Liver (tissue), 7 donors: ENCODE measurements at regions not wholly inside any gene's neighbourhood (a gene's known extent, or its start where the extent isn't known, plus 50 kb on each side); places are given as distances from the start of the nearest gene placed in this dataset.

ENCODE experiments used
- DNase-seq: peaks from one replicate; pipeline ENCODE4 v3.0.0-alpha.2; 2017; ENCODE audit warnings: low spot score
- H3K27ac ChIP-seq, 2 donors: one replicate each; pipeline ENCODE4 v1.7.0; 2013; ENCODE audit warnings: inconsistent platforms in 2 of 2, low read length in 2 of 2, control low read depth in 1 of 2, low read depth in 1 of 2, mild to moderate bottlenecking in 1 of 2
- H3K27me3 ChIP-seq, 4 donors: one replicate each; pipeline versions ENCODE4 v1.6.1 to v1.7.0; 2013; ENCODE audit warnings: low read length in 3 of 4, inconsistent platforms in 1 of 4, mild to moderate bottlenecking in 1 of 4, moderate library complexity in 1 of 4; ENCODE audit not compliant: control insufficient read depth in 4 of 4, insufficient read depth in 4 of 4
- H3K36me3 ChIP-seq, 4 donors: one replicate each; pipeline versions ENCODE4 v1.6.1 to v1.7.0; 2013; ENCODE audit warnings: low read length in 3 of 4, mild to moderate bottlenecking in 3 of 4, low read depth in 1 of 4, moderate library complexity in 1 of 4; ENCODE audit not compliant: control insufficient read depth in 4 of 4, insufficient read depth in 3 of 4
- H3K4me1 ChIP-seq, 4 donors: one replicate each; pipeline versions ENCODE4 v1.6.1 to v1.7.0; 2013; ENCODE audit warnings: low read length in 3 of 4, mild to moderate bottlenecking in 3 of 4, moderate library complexity in 1 of 4; ENCODE audit not compliant: control insufficient read depth in 4 of 4, insufficient read depth in 4 of 4
- H3K4me3 ChIP-seq, 3 donors: one replicate each; pipeline versions ENCODE4 v1.6.1 to v1.7.0; 2013; ENCODE audit warnings: low read length in 3 of 3, control low read depth in 1 of 3, low read depth in 1 of 3, mild to moderate bottlenecking in 1 of 3
- H3K9ac ChIP-seq, 2 donors: one replicate each; pipeline ENCODE4 v1.7.0; 2013; ENCODE audit warnings: low read length in 2 of 2, mild to moderate bottlenecking in 2 of 2, moderate library complexity in 2 of 2, control low read depth in 1 of 2, low read depth in 1 of 2
- H3K9me3 ChIP-seq, 4 donors: one replicate each; pipeline versions ENCODE4 v1.6.1 to v1.7.0; 2013; ENCODE audit warnings: low read length in 3 of 4; ENCODE audit not compliant: control insufficient read depth in 4 of 4
- ATF3 ChIP-seq: IDR thresholded peaks from 2 replicates; pipeline ENCODE4 v1.6.1; 2016; ENCODE audit warnings: antibody characterized with exemption
- EGR1 ChIP-seq, 2 donors: IDR thresholded peaks; 2 replicates each; pipeline ENCODE4 v1.6.1; 2016 to 2018; ENCODE audit warnings: antibody characterized with exemption in 2 of 2, low read depth in 2 of 2
- FOXA1 ChIP-seq: IDR thresholded peaks from 2 replicates; pipeline ENCODE4 v1.6.1; 2016; ENCODE audit warnings: antibody characterized with exemption
- FOXA2 ChIP-seq: IDR thresholded peaks from 2 replicates; pipeline ENCODE4 v1.6.1; 2016; ENCODE audit warnings: antibody characterized with exemption
- GABPA ChIP-seq, 2 donors: IDR thresholded peaks in 1 of 2; conservative IDR thresholded peaks in 1 of 2; 2 replicates each; pipeline ENCODE4 v1.6.1; 2016; ENCODE audit warnings: antibody characterized with exemption in 2 of 2, mild to moderate bottlenecking in 1 of 2, moderate library complexity in 1 of 2
- HNF4A ChIP-seq, 2 donors: conservative IDR thresholded peaks; 2 replicates each; pipeline ENCODE4 v1.6.1; 2016; ENCODE audit warnings: antibody characterized with exemption in 2 of 2, mild to moderate bottlenecking in 2 of 2
- MAX ChIP-seq: IDR thresholded peaks from 2 replicates; pipeline ENCODE4 v1.6.1; 2016; ENCODE audit warnings: antibody characterized with exemption
- RAD21 ChIP-seq, 2 donors: IDR thresholded peaks; 2 replicates each; pipeline ENCODE4 v1.6.1; 2016; ENCODE audit warnings: antibody characterized with exemption in 2 of 2, mild to moderate bottlenecking in 2 of 2
- REST ChIP-seq: IDR thresholded peaks from 2 replicates; pipeline ENCODE4 v1.6.1; 2016; ENCODE audit warnings: antibody characterized with exemption, mild to moderate bottlenecking
- SP1 ChIP-seq: IDR thresholded peaks from 2 replicates; pipeline ENCODE4 v1.6.1; 2018; ENCODE audit warnings: antibody characterized with exemption, mild to moderate bottlenecking
- TAF1 ChIP-seq: conservative IDR thresholded peaks from 2 replicates; pipeline ENCODE4 v1.6.1; 2016; ENCODE audit warnings: antibody characterized with exemption, mild to moderate bottlenecking
- WGBS: extraction: QIAGEN DNeasy Blood & Tissue Kit; methylation state at CpG from one replicate; pipeline ENCODE4 v1.1.7; 2013; 5-methylcytosine and 5-hydroxymethylcytosine counted together
- donor health status: healthy.
- donor health status: healthy.
- donor health status: healthy.
- donor health status: healthy.

GRCh38 chr4:116877069-116877468 lies 208.3 kb downstream of the TRAM1L1 start:
- no peaks in the 10 kb centered on the region for H3K4me1 ChIP-seq
- H3K27me3 ChIP-seq, result no peaks in the 10 kb centered on the region
- 81% methylated on average over 1 of the region's 1 CpG for WGBS

GRCh38 chr4:116872941-116873340 lies 212.4 kb downstream of the TRAM1L1 start:
- no peaks in the 10 kb centered on the region for H3K9me3 ChIP-seq
- TF ChIP-seq MAX (no peak), RAD21 (IDR thresholded peaks at IDR 0.05) (no peak)
- 9% methylated on average over 1 of the region's 1 CpG for WGBS

More at GRCh38 chr4:116877069-116877468, 208.3 kb downstream of the TRAM1L1 start:
- no peaks in the 10 kb centered on the region for H3K9me3 ChIP-seq
- DNase-seq, result no peak
- TF ChIP-seq TAF1 (no peak), SP1 (no peak), GABPA (IDR thresholded peaks at IDR 0.05 in 1 of 2, conservative IDR thresholded peaks at IDR 0.05 in 1 of 2) (no peak), HNF4A (conservative IDR thresholded peaks at IDR 0.05) (no peak), FOXA1 (no peak)
- H3K27ac ChIP-seq, result no peak overlapping the region
- no peak overlapping the region for H3K4me3 ChIP-seq
- H3K36me3 ChIP-seq, result no peaks in the 10 kb centered on the region
- H3K9ac ChIP-seq, result no peak overlapping the region

GRCh38 chr4:116872308-116872707 lies 213.1 kb downstream of the TRAM1L1 start:
- Histone ChIP-seq H3K9ac (no peak overlapping the region), H3K27ac (no peak overlapping the region), H3K27me3 (no peaks in the 10 kb centered on the region), H3K36me3 (no peaks in the 10 kb centered on the region), H3K4me1 (no peaks in the 10 kb centered on the region), H3K4me3 (no peak overlapping the region), H3K9me3 (no peaks in the 10 kb centered on the region)
- DNase-seq, result no peak
- 88% methylated on average over 1 of the region's 1 CpG for WGBS
- TF ChIP-seq EGR1 (IDR thresholded peaks at IDR 0.05; ENCODE audit: low read depth in 2 of 2), result no peak
- no peak for TF ChIP-seq FOXA2
- no peak for TF ChIP-seq RAD21 (IDR thresholded peaks at IDR 0.05)
- TF ChIP-seq REST, result no peak
- TF ChIP-seq ATF3, result no peak
- TF ChIP-seq HNF4A (conservative IDR thresholded peaks at IDR 0.05), result no peak
- no peak for TF ChIP-seq GABPA (IDR thresholded peaks at IDR 0.05 in 1 of 2, conservative IDR thresholded peaks at IDR 0.05 in 1 of 2)

More at GRCh38 chr4:116872941-116873340, 212.4 kb downstream of the TRAM1L1 start:
- no peaks in the 10 kb centered on the region for H3K4me1 ChIP-seq
- no peak overlapping the region for H3K9ac ChIP-seq
- no peaks in the 10 kb centered on the region for H3K36me3 ChIP-seq
- DNase-seq, result no peak
- H3K27me3 ChIP-seq, result no peaks in the 10 kb centered on the region
- no peak overlapping the region for H3K27ac ChIP-seq
- H3K4me3 ChIP-seq, result no peak overlapping the region
